Neural cell (in vitro differentiated cells): ENCODE measurements at regions not wholly inside any gene's neighbourhood (a gene's known extent, or its start where the extent isn't known, plus 50 kb on each side); places are given as distances from the start of the nearest gene placed in this dataset.

Experiments
- H2AFZ ChIP-seq: fragments of 200-600, 300-800 bp; sonication (generic), shearing (Covaris generic); 2 replicates; pipeline ENCODE4 v1.6.0; 2014; ENCODE audit warnings: low read depth, mild to moderate bottlenecking, antibody characterized with exemption, low read length, moderate library complexity
- H3F3A ChIP-seq: fragments of 200-600 bp; shearing (Covaris generic); 2 replicates; pipeline ENCODE4 v1.6.1; 2016; ENCODE audit warnings: mild to moderate bottlenecking, moderate library complexity, mixed read lengths, antibody characterized with exemption, low read length; ENCODE audit not compliant: insufficient read depth, poor library complexity, severe bottlenecking
- H3K27ac ChIP-seq: fragments of 200-600, 300-800 bp; sonication (generic), shearing (Covaris generic); 2 replicates; pipeline ENCODE4 v1.5.1; 2014; ENCODE audit warnings: mild to moderate bottlenecking, low read length, moderate library complexity
- H3K27me3 ChIP-seq: fragments of 300-800, 200-600 bp; sonication (generic), shearing (Covaris generic); 2 replicates; pipeline ENCODE4 v1.6.0; 2014; ENCODE audit warnings: mild to moderate bottlenecking, low read depth, low read length, moderate library complexity; ENCODE audit not compliant: insufficient read depth
- H3K36me3 ChIP-seq: fragments of 300-800, 200-600 bp; sonication (generic), shearing (Covaris generic); 2 replicates; pipeline ENCODE4 v1.5.1; 2014; ENCODE audit warnings: mild to moderate bottlenecking, antibody characterized with exemption, low read length, moderate library complexity; ENCODE audit not compliant: insufficient read depth
- H3K4me2 ChIP-seq: fragments of 300-800, 200-600 bp; sonication (generic), shearing (Covaris generic); 2 replicates; pipeline ENCODE4 v1.6.0; 2014; ENCODE audit warnings: mild to moderate bottlenecking, low read length
- H3K4me3 ChIP-seq: fragments of 300-800, 200-600 bp; sonication (generic), shearing (Covaris generic); 2 replicates; pipeline ENCODE4 v1.5.1; 2014; ENCODE audit warnings: mild to moderate bottlenecking, low read length, moderate library complexity
- H3K79me2 ChIP-seq: fragments of 200-600 bp; shearing (Covaris generic); replicated peaks from 2 replicates; pipeline ENCODE4 v1.6.0; 2014; ENCODE audit warnings: mild to moderate bottlenecking, low read length, moderate library complexity; ENCODE audit not compliant: insufficient read depth
- H3K9ac ChIP-seq: fragments of 300-800, 200-600 bp; sonication (generic), shearing (Covaris generic); 2 replicates; pipeline ENCODE4 v1.6.1; 2016; ENCODE audit warnings: mild to moderate bottlenecking, low read length, mixed read lengths
- H3K9me2 ChIP-seq: fragments of 200-600 bp; shearing (Covaris generic); 2 replicates; pipeline ENCODE4 v1.6.1; 2016; ENCODE audit warnings: mild to moderate bottlenecking, low read length, mixed read lengths; ENCODE audit not compliant: insufficient read depth
- H3K9me3 ChIP-seq: fragments of 200-600, 300-800 bp; sonication (generic), shearing (Covaris generic); 2 replicates; pipeline ENCODE4 v1.6.1; 2016; ENCODE audit warnings: mild to moderate bottlenecking, mixed run types, low read length, moderate library complexity, mixed read lengths
- H4K20me1 ChIP-seq: fragments of 200-600 bp; shearing (Covaris generic); 2 replicates; pipeline ENCODE4 v1.6.1; 2016; ENCODE audit warnings: mild to moderate bottlenecking, mixed run types; ENCODE audit not compliant: insufficient read depth
- CTCF ChIP-seq: fragments of 450-650 bp; IDR thresholded peaks from 2 replicates; pipeline ENCODE4 v1.5.1; 2014; ENCODE audit warnings: antibody characterized with exemption, mild to moderate bottlenecking, moderate library complexity; ENCODE audit not compliant: poor library complexity, severe bottlenecking
- EP300 ChIP-seq: fragments of 450-650 bp; conservative IDR thresholded peaks from 2 replicates; pipeline ENCODE4 v1.6.1; 2014; ENCODE audit warnings: antibody characterized with exemption, mild to moderate bottlenecking, moderate library complexity; ENCODE audit not compliant: poor library complexity, severe bottlenecking
- EZH2 ChIP-seq: fragments of 200-600, 300-800 bp; shearing (Covaris generic), sonication (generic); IDR thresholded peaks from 2 replicates; pipeline ENCODE4 v1.6.1; 2014; ENCODE audit warnings: antibody characterized with exemption, low read length, borderline replicate concordance, mild to moderate bottlenecking; ENCODE audit not compliant: insufficient read depth, poor library complexity, severe bottlenecking
- MXI1 ChIP-seq: fragments of 450-650 bp; conservative IDR thresholded peaks from 2 replicates; pipeline ENCODE4 v1.6.1; 2014; ENCODE audit warnings: antibody characterized with exemption, mild to moderate bottlenecking; ENCODE audit not compliant: poor library complexity, severe bottlenecking
- POLR2AphosphoS5 ChIP-seq: IDR thresholded peaks from 2 replicates; pipeline ENCODE4 v1.6.1; 2012
- RAD21 ChIP-seq: fragments of 450-650 bp; conservative IDR thresholded peaks from 2 replicates; pipeline ENCODE4 v1.6.1; 2014; ENCODE audit warnings: antibody characterized with exemption, mild to moderate bottlenecking, moderate library complexity
- SMC3 ChIP-seq: fragments of 450-650 bp; conservative IDR thresholded peaks from 2 replicates; pipeline ENCODE4 v1.6.1; 2014; ENCODE audit warnings: antibody characterized with exemption, mild to moderate bottlenecking, moderate library complexity; ENCODE audit not compliant: poor library complexity
- TAF1 ChIP-seq: IDR thresholded peaks from 2 replicates; pipeline ENCODE4 v1.6.1; 2012; ENCODE audit warnings: low read depth
- TF ChIP-seq, protein P1 (sequence below): IDR thresholded peaks from 2 replicates; pipeline ENCODE4 v1.6.1; 2012; ENCODE audit warnings: borderline replicate concordance

- H3K9me2 ChIP-seq, result no peaks in the 10 kb centered on the region
- no peaks in the 10 kb centered on the region for H3K79me2 ChIP-seq
- no peaks in the 10 kb centered on the region for H3K27me3 ChIP-seq
- H4K20me1 ChIP-seq, result no peaks in the 10 kb centered on the region
- H3K9me3 ChIP-seq, result no peaks in the 10 kb centered on the region
- no peak overlapping the region for H3K27ac ChIP-seq
- H3F3A ChIP-seq, result no peaks in the 10 kb centered on the region
- H3K4me3 ChIP-seq, result no peak overlapping the region
- H3K4me2 ChIP-seq, result no peak overlapping the region
- H3K9ac ChIP-seq, result no peak overlapping the region
- H2AFZ ChIP-seq, result no peak overlapping the region
- no peak for TF ChIP-seq EP300
- no peak for TF ChIP-seq RAD21
- TF ChIP-seq TAF1, result no peak
- TF ChIP-seq, protein P1, sequence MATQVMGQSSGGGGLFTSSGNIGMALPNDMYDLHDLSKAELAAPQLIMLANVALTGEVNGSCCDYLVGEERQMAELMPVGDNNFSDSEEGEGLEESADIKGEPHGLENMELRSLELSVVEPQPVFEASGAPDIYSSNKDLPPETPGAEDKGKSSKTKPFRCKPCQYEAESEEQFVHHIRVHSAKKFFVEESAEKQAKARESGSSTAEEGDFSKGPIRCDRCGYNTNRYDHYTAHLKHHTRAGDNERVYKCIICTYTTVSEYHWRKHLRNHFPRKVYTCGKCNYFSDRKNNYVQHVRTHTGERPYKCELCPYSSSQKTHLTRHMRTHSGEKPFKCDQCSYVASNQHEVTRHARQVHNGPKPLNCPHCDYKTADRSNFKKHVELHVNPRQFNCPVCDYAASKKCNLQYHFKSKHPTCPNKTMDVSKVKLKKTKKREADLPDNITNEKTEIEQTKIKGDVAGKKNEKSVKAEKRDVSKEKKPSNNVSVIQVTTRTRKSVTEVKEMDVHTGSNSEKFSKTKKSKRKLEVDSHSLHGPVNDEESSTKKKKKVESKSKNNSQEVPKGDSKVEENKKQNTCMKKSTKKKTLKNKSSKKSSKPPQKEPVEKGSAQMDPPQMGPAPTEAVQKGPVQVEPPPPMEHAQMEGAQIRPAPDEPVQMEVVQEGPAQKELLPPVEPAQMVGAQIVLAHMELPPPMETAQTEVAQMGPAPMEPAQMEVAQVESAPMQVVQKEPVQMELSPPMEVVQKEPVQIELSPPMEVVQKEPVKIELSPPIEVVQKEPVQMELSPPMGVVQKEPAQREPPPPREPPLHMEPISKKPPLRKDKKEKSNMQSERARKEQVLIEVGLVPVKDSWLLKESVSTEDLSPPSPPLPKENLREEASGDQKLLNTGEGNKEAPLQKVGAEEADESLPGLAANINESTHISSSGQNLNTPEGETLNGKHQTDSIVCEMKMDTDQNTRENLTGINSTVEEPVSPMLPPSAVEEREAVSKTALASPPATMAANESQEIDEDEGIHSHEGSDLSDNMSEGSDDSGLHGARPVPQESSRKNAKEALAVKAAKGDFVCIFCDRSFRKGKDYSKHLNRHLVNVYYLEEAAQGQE, result no peak
- TF ChIP-seq POLR2AphosphoS5, result no peak
- no peak for TF ChIP-seq EZH2
- TF ChIP-seq MXI1, result no peak
- no peak for TF ChIP-seq CTCF
- TF ChIP-seq SMC3, result no peak
- H3K36me3 ChIP-seq, result no peaks in the 10 kb centered on the region
Measured at GRCh38 chr11:15687342-15687741, 572.6 kb downstream of the INSC start.

GRCh38 chr11:15688351-15688792, 573.6 kb downstream of the INSC start:
- H3F3A ChIP-seq, result no peaks in the 10 kb centered on the region
- TF ChIP-seq EZH2 (no peak), RAD21 (no peak), MXI1 (no peak), POLR2AphosphoS5 (no peak), CTCF (no peak), TAF1 (no peak), SMC3 (no peak), EP300 (no peak)
- TF ChIP-seq, protein P1, result no peak
- no peaks in the 10 kb centered on the region for H3K9me2 ChIP-seq
- no peaks in the 10 kb centered on the region for H3K36me3 ChIP-seq
- H3K27me3 ChIP-seq, result no peaks in the 10 kb centered on the region
- no peaks in the 10 kb centered on the region for H3K9me3 ChIP-seq
- H3K79me2 ChIP-seq, result no peaks in the 10 kb centered on the region
- no peak overlapping the region for H3K27ac ChIP-seq
- no peak overlapping the region for H3K4me3 ChIP-seq
- H4K20me1 ChIP-seq, result no peaks in the 10 kb centered on the region
- H3K9ac ChIP-seq, result no peak overlapping the region
- H2AFZ ChIP-seq, result no peak overlapping the region
- no peak overlapping the region for H3K4me2 ChIP-seq
